ENCODE measurements at regions not wholly inside any gene's neighbourhood (a gene's known extent, or its start where the extent isn't known, plus 50 kb on each side); places are given as distances from the start of the nearest gene placed in this dataset.

- DNase-seq (no peak), ATAC-seq (no peak)
- Histone ChIP-seq H3K36me3 (no peaks in the 10 kb centered on the region), H3K27me3 (peaks cover 24 to 33% (median 25%) of the 10 kb centered on the region in 3 donors), H3K4me3 (no peak overlapping the region), H3K4me1 (peaks cover under 1% of the 10 kb centered on the region in 2 donors), H3K27ac (no peak overlapping the region), H3K9me3 (no peaks in the 10 kb centered on the region)
- intact Hi-C loops (cut with DNase I; ENCODE audit: low total_unique reads) (no loop called here), in situ Hi-C loops (cut with MboI; ENCODE audit: low sequenced_read_pairs in 4 of 4) (no loop called here)
- no peak for TF ChIP-seq CTCF (IDR thresholded peaks at IDR 0.05 in 4 of 5, conservative IDR thresholded peaks at IDR 0.05 in 1 of 5)
- no peak for TF ChIP-seq POLR2A (IDR thresholded peaks at IDR 0.05)
These were observed 81.3 kb upstream of the ZNF469 start for GRCh38 chr16:88301431-88301830.

GRCh38 chr16:88301886-88302285, 80.9 kb upstream of the ZNF469 start:
- Histone ChIP-seq H3K4me3 (no peak overlapping the region), H3K4me1 (peaks cover 5% of the 10 kb centered on the region in 2 donors), H3K27me3 (peaks cover 24 to 33% (median 25%) of the 10 kb centered on the region in 3 donors), H3K27ac (no peak overlapping the region), H3K9me3 (no peaks in the 10 kb centered on the region), H3K36me3 (no peaks in the 10 kb centered on the region)
- TF ChIP-seq POLR2A (IDR thresholded peaks at IDR 0.05): no peak
- no peak for TF ChIP-seq CTCF (IDR thresholded peaks at IDR 0.05 in 4 of 5, conservative IDR thresholded peaks at IDR 0.05 in 1 of 5)
- in situ Hi-C loops (cut with MboI; ENCODE audit: low sequenced_read_pairs in 4 of 4): no loop called here
- ATAC-seq (no peak), DNase-seq (no peak)
- intact Hi-C loops (cut with DNase I; ENCODE audit: low total_unique reads): no loop called here

- intact Hi-C loops (cut with DNase I; ENCODE audit: low total_unique reads): no loop called here
- DNase-seq (no peak), ATAC-seq (no peak)
- Histone ChIP-seq H3K4me1 (peaks cover 8 to 10% of the 10 kb centered on the region in 2 donors), H3K4me3 (no peak overlapping the region), H3K9me3 (no peaks in the 10 kb centered on the region), H3K27me3 (peaks cover 21 to 33% (median 22%) of the 10 kb centered on the region in 3 donors), H3K36me3 (no peaks in the 10 kb centered on the region), H3K27ac (no peak overlapping the region)
- in situ Hi-C loops (cut with MboI; ENCODE audit: low sequenced_read_pairs in 4 of 4): no loop called here
- no peak for TF ChIP-seq POLR2A (IDR thresholded peaks at IDR 0.05)
- TF ChIP-seq CTCF (IDR thresholded peaks at IDR 0.05 in 4 of 5, conservative IDR thresholded peaks at IDR 0.05 in 1 of 5): no peak
These were observed 80.1 kb upstream of the ZNF469 start for GRCh38 chr16:88302666-88303065.

- DNase-seq (no peak), ATAC-seq (no peak)
- TF ChIP-seq CTCF (IDR thresholded peaks at IDR 0.05 in 4 of 5, conservative IDR thresholded peaks at IDR 0.05 in 1 of 5) (no peak), POLR2A (IDR thresholded peaks at IDR 0.05) (no peak)
- Histone ChIP-seq H3K4me1 (peaks cover 8 to 10% of the 10 kb centered on the region in 2 donors), H3K36me3 (no peaks in the 10 kb centered on the region), H3K27me3 (peaks cover 22 to 33% (median 22%) of the 10 kb centered on the region in 3 donors), H3K27ac (no peak overlapping the region), H3K9me3 (no peaks in the 10 kb centered on the region), H3K4me3 (no peak overlapping the region)
- intact Hi-C loops (cut with DNase I; ENCODE audit: low total_unique reads): no loop called here
- in situ Hi-C loops (cut with MboI; ENCODE audit: low sequenced_read_pairs in 4 of 4): no loop called here
These were observed 79.4 kb upstream of the ZNF469 start for GRCh38 chr16:88303405-88303804.

All from gastrocnemius medialis (tissue), 4 donors.